NCI-H2196 (cell line): ENCODE measurements at regions not wholly inside any gene's neighbourhood (a gene's known extent, or its start where the extent isn't known, plus 50 kb on each side); places are given as distances from the start of the nearest gene placed in this dataset.
"Not testable (repeated sequence)": the region's sequence is repeated elsewhere in the genome, so short reads cannot be mapped to it uniquely, and the experiment has no call there.

ENCODE experiments used
- DNase-seq: peaks from one replicate; lab custom pipeline; 2025; ENCODE audit not compliant: unreplicated experiment; lab: John Stamatoyannopoulos, UW

GRCh38 chr1:99497690-99498089 is 148.2 kb upstream of the PALMD start:
- DNase-seq = no peak

DNA sequence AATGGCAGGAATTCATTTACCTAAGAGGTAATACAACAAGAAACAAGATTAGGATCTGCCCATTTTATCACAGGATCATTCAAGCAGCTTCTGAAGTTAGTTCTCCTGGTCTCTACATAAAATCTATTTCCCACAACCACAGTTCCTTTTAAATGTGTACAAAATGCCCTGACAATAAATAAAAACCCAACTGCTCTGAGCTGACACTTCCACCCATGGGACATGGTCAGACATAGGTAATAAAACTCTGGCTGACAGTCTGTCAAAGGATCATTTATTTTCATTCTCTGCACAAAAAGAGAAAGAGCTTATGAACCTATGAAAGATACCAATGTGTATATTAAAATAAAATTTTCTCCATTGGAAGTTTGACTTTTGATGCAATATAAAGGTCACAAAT is 145.4 kb upstream of the PALMD start:
- no peak for DNase-seq

DNA sequence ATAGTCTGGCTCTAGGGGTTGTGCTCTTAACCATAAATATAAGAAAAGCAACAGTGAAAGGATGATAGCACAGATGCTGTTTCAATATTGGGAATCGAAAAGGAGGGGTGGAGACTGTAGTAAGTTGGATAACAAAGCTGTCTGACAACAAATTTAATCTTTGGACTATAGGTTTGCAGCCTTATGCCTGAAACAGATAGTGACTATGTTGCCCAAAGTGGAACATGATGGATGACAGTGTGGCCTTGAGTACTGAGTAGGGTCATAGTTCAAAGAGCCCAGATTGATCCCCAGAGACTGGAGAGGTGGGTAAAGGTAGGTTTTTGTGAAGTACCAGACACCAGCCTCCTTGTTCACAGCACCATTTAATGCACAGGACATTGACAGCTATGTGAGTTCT is 144.0 kb upstream of the PALMD start:
- no peak for DNase-seq

DNA sequence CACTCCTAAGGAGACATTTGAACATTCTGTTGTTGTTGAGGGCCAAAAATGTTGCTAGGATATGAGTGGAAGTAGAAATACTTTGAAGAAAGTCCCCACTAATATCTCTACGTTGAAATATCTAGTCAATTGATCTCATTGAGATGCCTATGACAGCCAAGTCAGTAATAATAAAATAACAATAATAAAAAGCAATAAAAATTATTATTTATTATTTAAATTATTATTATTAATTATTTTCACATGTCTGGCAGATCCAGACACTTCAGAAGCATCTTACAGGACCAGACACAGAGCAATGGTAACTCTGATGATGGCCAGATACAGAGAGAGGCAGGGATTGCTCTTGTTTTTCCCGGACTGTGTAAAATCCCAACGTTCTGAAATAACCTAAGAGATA is 143.5 kb upstream of the PALMD start:
- DNase-seq = no peak

- DNase-seq = no peak
Observed at GRCh38 chr1:99503276-99503747, 142.6 kb upstream of the PALMD start.

- DNase-seq = no peak
Observed at GRCh38 chr1:99504287-99504686, 141.6 kb upstream of the PALMD start.

- DNase-seq = no peak
Observed at GRCh38 chr1:99506631-99507030, 139.3 kb upstream of the PALMD start.

GRCh38 chr1:99507446-99507845 is 138.5 kb upstream of the PALMD start:
- not testable (repeated sequence) for DNase-seq

DNA sequence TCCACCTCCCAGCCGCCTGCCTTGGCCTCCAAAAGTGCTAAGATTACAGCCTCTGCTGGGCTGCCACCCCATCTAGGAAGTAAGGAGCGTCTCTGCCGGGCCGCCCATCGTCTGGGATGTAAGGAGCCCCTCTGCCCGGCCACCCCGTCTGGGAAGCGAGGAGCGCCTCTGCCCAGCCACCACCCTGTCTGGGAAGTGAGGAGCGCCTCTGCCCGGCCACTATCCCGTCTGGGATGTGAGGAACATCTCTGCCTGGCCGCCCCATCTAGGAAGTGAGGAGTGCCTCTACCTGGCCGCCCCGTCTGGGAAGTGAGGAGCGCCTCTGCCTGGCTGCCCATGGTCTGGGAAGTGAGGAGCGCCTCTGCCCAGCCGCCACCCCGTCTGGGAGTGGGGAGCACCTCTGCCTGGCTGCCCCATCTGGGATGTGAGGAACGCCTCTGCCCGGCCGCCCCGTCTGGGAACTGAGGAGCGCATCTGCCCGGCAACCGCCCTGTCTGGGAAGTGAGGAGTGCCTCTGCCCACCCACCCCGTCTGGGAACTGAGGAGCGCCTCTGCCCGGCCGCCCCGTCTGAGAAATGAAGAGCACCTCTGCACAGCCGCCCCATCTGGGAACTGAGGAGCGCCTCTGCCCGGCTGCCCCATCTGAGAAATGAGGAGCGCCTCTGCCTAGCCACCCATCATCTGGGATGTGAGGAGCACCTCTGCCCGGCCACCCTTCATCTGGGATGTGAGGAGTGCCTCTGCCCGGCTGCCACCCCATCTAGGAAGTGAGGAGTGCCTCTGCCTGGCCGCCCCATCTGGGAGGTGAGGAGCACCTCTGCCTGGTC is 137.8 kb upstream of the PALMD start:
- no peak for DNase-seq

DNA sequence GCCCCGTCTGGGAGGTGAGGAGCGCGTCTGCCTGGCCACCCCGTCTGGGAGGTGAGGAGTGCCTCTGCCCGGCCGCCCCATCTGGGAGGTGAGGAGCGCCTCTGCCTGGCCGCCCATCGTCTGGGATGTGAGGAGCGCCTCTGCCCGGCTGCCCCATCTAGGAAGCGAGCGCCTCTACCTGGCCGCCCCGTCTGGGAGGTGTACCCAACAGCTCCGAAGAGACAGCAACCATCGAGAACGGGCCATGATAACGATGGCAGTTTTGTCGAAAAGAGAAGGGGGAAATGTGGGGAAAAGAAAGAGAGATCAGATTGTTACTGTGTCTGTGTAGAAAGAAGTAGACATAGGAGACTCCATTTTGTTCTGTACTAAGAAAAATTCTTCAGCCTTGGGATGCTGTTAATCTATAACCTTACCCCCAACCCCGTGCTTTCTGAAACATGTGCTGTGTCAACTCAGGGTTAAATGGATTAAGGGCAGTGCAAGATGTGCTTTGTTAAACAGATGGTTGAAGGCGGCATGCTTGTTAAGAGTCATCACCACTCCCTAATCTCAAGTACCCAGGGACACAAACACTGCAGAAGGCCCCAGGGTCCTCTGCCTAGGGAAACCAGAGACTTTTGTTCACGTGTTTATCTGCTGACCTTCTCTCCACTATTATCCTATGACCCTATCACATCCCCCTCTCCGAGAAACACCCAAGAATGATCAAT is 137.0 kb upstream of the PALMD start:
- DNase-seq = not testable (repeated sequence)

- not testable (repeated sequence) for DNase-seq
Observed at GRCh38 chr1:99514823-99515552, 130.9 kb upstream of the PALMD start.

DNA sequence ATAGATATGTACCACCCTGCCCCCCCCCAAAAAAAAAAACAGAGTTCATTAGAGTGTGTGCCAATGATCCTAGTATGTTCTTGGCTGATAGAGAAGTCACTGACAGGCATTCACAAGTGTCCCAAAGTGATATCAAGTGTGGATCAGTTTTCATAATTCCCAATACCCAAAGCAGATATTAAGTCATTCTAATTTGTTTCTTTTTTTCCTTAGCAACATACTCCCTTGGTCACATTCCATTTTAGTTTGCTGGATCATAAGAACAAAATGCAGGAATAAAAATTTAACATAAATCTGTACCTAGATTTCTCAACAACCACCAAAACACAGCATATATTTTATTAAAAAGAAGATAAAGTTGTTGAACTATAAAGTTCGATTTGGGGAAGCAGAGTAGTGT is 129.8 kb upstream of the PALMD start:
- DNase-seq = no peak

DNA sequence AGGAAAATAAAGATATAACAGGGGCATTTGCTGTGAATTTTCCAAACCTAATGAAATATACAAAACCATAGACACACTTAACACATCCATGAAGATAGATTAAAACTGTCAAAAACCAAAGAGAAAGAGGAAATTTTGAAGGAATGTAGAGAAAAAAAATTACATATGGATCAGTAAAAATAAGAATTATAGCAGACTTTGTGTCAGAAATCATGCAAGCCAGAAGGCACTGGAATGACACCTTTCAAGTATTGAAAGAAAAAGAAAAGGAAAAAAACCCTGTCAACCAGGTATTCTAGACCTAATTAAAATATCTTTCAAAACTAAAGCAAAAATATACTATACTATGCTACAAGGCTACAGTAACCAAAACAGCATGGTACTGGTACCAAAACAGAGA is 125.8 kb upstream of the PALMD start:
- DNase-seq = no peak

- no peak for DNase-seq
Observed at GRCh38 chr1:99525331-99525730, 120.6 kb upstream of the PALMD start.

DNA sequence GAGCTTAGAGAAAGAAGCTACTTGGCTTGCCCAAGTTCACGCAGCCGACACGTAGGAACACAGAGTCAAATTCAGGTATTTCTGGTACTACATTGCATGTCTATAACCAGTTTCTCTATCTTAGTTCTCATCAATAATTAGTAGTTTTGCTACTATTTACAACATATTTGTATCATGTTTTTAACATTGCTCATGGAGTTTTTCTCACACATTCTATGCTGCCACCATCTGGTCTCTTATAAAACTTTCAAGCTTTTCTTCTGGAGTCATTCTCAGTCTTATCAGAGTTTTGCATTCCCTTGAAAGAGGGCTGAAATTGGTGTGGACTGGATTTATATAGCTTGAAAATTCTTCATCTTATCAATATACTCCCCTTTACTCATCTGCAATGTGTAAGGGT is 118.8 kb upstream of the PALMD start:
- no peak for DNase-seq

DNA sequence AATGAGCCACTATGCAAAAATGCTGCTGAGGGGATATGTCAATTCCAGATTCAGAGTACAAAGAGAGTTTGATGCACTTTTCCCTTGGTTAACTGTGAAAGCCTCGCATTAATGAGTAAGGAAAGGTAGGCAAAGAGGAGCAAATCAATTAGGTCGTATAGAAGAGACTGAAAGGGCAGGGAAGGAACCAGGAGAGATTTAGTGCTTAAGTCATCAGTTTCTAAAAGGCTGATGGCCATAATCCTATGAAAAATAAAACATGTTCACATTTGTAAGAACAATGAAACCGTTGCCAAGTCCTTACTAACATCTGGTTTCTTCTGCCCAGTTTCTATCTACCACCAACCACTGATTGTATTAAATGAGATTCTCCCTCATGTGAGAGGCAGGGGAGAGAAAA is 118.4 kb upstream of the PALMD start:
- DNase-seq = no peak

DNA sequence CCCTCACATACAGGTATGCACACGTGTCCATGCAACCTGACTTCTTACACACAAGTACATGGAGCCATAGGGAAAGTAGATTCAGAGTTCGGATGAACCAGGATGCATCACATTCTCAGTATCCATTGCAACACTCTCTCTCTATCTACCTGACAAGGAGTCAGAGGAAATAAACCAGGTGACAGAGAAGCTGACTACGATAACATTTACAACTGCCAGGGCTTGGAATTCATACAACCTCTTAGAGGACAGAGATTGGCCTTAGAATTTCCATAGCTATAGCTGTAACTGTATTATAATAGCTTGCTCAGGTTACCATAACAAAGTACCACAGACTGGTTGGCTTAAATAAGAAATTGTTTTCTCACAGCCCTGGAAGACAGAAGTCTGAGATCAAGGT is 116.9 kb upstream of the PALMD start:
- no peak for DNase-seq

- no peak for DNase-seq
Observed at GRCh38 chr1:99531578-99532275, 114.2 kb upstream of the PALMD start.

DNA sequence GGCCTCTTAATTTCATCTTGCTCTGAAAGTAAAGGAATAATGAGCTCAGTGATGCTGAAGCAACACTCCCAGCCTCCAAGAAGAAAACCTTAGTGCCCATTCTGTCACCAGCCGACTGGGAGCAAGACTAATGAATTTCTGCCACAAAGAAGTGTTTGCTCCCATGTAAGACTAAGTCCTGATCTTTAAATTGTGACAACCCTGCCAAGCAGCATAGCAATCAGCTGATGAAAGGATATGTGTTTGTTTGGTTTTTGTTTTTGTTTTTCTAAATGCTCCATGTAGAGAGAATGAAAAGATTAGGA is 113.7 kb upstream of the PALMD start:
- DNase-seq = no peak

GRCh38 chr1:99533909-99534637 is 111.8 kb upstream of the PALMD start:
- no peak for DNase-seq

DNA sequence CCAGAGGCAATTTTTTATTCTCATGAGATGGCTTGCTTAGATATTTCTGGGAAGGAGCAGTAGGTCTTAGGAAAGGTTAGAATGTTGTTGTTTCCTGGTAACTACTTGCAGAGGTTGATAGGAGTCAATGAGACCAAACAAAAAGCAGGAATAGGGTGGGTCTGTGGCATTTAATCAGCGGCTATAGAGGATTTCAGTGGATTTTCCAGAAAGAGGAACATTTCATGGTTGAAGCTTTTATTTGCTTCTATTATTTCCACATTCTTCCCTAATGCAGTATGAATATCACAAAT is 111.3 kb upstream of the PALMD start:
- no peak for DNase-seq
